ENCODE measurements at regions not wholly inside any gene's neighbourhood (a gene's known extent, or its start where the extent isn't known, plus 50 kb on each side); places are given as distances from the start of the nearest gene placed in this dataset.

GRCh38 chr4:149961876-149962597, 116.2 kb upstream of the DCLK2 start:
- TF ChIP-seq CTCF (IDR thresholded peaks at IDR 0.05; ENCODE audit: insufficient read depth, low read depth, low read length, missing control alignments), result no peak
- no peak for DNase-seq (ENCODE audit: low read depth)
- H3K4me3 ChIP-seq (ENCODE audit: low read depth, low read length), result no peak overlapping the region

GRCh38 chr4:149964001-149964796, 114.0 kb upstream of the DCLK2 start:
- no peak for TF ChIP-seq CTCF (IDR thresholded peaks at IDR 0.05; ENCODE audit: insufficient read depth, low read depth, low read length, missing control alignments)
- DNase-seq (ENCODE audit: low read depth), result no peak
- H3K4me3 ChIP-seq (ENCODE audit: low read depth, low read length), result no peak overlapping the region

GRCh38 chr4:149965206-149965605, 113.0 kb upstream of the DCLK2 start:
- TF ChIP-seq CTCF (IDR thresholded peaks at IDR 0.05; ENCODE audit: insufficient read depth, low read depth, low read length, missing control alignments), result no peak

GRCh38 chr4:149972407-149972806, 105.8 kb upstream of the DCLK2 start:
- no peak for DNase-seq (ENCODE audit: low read depth)
- TF ChIP-seq CTCF (IDR thresholded peaks at IDR 0.05; ENCODE audit: insufficient read depth, low read depth, low read length, missing control alignments), result no peak
- H3K4me3 ChIP-seq (ENCODE audit: low read depth, low read length), result no peak overlapping the region

More at GRCh38 chr4:149965206-149965605, 113.0 kb upstream of the DCLK2 start:
- H3K4me3 ChIP-seq (ENCODE audit: low read depth, low read length), result no peak overlapping the region
- no peak for DNase-seq (ENCODE audit: low read depth)

GRCh38 chr4:149973181-149973580, 105.1 kb upstream of the DCLK2 start:
- no peak overlapping the region for H3K4me3 ChIP-seq (ENCODE audit: low read depth, low read length)
- no peak for TF ChIP-seq CTCF (IDR thresholded peaks at IDR 0.05; ENCODE audit: insufficient read depth, low read depth, low read length, missing control alignments)
- DNase-seq (ENCODE audit: low read depth), result no peak

GRCh38 chr4:149975172-149975571, 103.1 kb upstream of the DCLK2 start:
- no peak overlapping the region for H3K4me3 ChIP-seq (ENCODE audit: low read depth, low read length)
- TF ChIP-seq CTCF (IDR thresholded peaks at IDR 0.05; ENCODE audit: insufficient read depth, low read depth, low read length, missing control alignments), result no peak
- DNase-seq (ENCODE audit: low read depth), result no peak
